ENCODE measurements at regions not wholly inside any gene's neighbourhood (a gene's known extent, or its start where the extent isn't known, plus 50 kb on each side); places are given as distances from the start of the nearest gene placed in this dataset.

DNA sequence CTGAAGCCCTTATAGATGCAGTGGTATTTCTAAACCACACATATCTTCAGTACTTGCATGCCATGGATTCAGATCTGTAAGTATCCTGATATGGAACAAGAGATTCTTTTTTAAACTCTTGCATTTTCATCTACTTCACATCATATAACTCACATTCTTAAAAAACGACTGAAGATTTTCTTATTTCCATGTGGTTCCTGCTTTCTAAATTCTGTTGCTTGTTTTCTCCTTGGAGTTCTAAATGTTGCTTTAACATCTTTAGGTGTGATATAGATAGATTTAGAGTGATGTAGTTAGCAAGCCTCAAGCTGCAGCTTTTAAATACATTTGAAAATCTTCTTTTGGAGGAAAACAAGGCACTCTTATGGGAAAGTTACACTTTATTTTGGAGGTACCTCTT, 455.4 kb downstream of the FOXG1 start:
- no peaks in the 10 kb centered on the region for H3K79me2 ChIP-seq (ENCODE audit: control insufficient read depth, insufficient read depth, low read length)
- ATAC-seq (no peak), DNase-seq (ENCODE audit: extremely low read depth in 1 of 4, low spot score in 3 of 4) (no peak), FAIRE-seq (no peak)
- H2AFZ ChIP-seq (ENCODE audit: low read depth, low read length): no peak overlapping the region
- no peaks in the 10 kb centered on the region for H3K9me1 ChIP-seq (ENCODE audit: control insufficient read depth, insufficient read depth, low read length)
- H3K27me3 ChIP-seq (ENCODE audit: control insufficient read depth in 2 of 2, insufficient read depth in 2 of 2, low read length in 2 of 2): no peaks in the 10 kb centered on the region
- TF ChIP-seq, protein P1, sequence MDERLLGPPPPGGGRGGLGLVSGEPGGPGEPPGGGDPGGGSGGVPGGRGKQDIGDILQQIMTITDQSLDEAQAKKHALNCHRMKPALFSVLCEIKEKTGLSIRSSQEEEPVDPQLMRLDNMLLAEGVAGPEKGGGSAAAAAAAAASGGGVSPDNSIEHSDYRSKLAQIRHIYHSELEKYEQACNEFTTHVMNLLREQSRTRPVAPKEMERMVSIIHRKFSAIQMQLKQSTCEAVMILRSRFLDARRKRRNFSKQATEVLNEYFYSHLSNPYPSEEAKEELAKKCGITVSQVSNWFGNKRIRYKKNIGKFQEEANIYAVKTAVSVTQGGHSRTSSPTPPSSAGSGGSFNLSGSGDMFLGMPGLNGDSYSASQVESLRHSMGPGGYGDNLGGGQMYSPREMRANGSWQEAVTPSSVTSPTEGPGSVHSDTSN (CRISPR knock-in tag; IDR thresholded peaks at IDR 0.05; ENCODE audit: low read depth): no peak
- TF ChIP-seq, protein P1 (tag; conservative IDR thresholded peaks at IDR 0.05; ENCODE audit: low read depth): no peak
- TF ChIP-seq SMAD2 (IDR thresholded peaks at IDR 0.05; ENCODE audit: low read depth, low read length): no peak
- TF ChIP-seq, protein P2, sequence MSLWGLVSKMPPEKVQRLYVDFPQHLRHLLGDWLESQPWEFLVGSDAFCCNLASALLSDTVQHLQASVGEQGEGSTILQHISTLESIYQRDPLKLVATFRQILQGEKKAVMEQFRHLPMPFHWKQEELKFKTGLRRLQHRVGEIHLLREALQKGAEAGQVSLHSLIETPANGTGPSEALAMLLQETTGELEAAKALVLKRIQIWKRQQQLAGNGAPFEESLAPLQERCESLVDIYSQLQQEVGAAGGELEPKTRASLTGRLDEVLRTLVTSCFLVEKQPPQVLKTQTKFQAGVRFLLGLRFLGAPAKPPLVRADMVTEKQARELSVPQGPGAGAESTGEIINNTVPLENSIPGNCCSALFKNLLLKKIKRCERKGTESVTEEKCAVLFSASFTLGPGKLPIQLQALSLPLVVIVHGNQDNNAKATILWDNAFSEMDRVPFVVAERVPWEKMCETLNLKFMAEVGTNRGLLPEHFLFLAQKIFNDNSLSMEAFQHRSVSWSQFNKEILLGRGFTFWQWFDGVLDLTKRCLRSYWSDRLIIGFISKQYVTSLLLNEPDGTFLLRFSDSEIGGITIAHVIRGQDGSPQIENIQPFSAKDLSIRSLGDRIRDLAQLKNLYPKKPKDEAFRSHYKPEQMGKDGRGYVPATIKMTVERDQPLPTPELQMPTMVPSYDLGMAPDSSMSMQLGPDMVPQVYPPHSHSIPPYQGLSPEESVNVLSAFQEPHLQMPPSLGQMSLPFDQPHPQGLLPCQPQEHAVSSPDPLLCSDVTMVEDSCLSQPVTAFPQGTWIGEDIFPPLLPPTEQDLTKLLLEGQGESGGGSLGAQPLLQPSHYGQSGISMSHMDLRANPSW (CRISPR knock-in tag; IDR thresholded peaks at IDR 0.05): no peak
- no peak for TF ChIP-seq CBX8 (IDR thresholded peaks at IDR 0.05; ENCODE audit: borderline replicate concordance, extremely low read depth, low read depth, low read length, poor library complexity, severe bottlenecking)
- TF ChIP-seq SMARCA5 (IDR thresholded peaks at IDR 0.05): no peak
- no peak for TF ChIP-seq RFX5 (IDR thresholded peaks at IDR 0.05; ENCODE audit: low read depth, low read length)
- TF ChIP-seq ZBTB7A (IDR thresholded peaks at IDR 0.05; ENCODE audit: borderline replicate concordance, control insufficient read depth, low read depth, low read length): no peak
- no peak for TF ChIP-seq HDAC3 (IDR thresholded peaks at IDR 0.05; ENCODE audit: borderline replicate concordance, partially characterized antibody)
- TF ChIP-seq FIP1L1 (IDR thresholded peaks at IDR 0.05; ENCODE audit: low read depth, low read length, poor library complexity, severe bottlenecking): no peak
- H3K9me3 ChIP-seq (replicated peaks; ENCODE audit: control insufficient read depth, insufficient read depth, low read depth, low read length): no peaks in the 10 kb centered on the region
- H3K4me1 ChIP-seq (replicated peaks in 1 of 2; ENCODE audit: control insufficient read depth in 2 of 2, insufficient read depth in 2 of 2, low read length in 2 of 2): no peaks in the 10 kb centered on the region
- no peaks in the 10 kb centered on the region for H4K20me1 ChIP-seq (replicated peaks; ENCODE audit: control insufficient read depth, insufficient read depth, low read length)
- POLR2A ChIA-PET: no interaction called here
- 0% methylated on average over 1 of the region's 1 CpG for WGBS (ENCODE audit: insufficient coverage, low coverage, missing lambda C conversion rate)
- no peak overlapping the region for H3K9ac ChIP-seq (ENCODE audit: insufficient read depth in 1 of 2, low read depth in 2 of 2, low read length in 2 of 2)
- H3K4me2 ChIP-seq (ENCODE audit: insufficient read depth, low read length): no peak overlapping the region
- no peaks in the 10 kb centered on the region for H3K36me3 ChIP-seq (ENCODE audit: control insufficient read depth, insufficient read depth, low read length)
- no TSS peak for BruUV-seq (replicated peaks)
- intact Hi-C loops (cut with micrococcal nuclease) (loop anchor here (1.0 kb wide), 1 partner anchor 468 kb away; no protein-coding TSS in a partner anchor), in situ Hi-C loops (cut with MboI) (loop anchor here (25.0 kb wide), 1 partner anchor 460 kb away; the partner anchor contains the start of gene FOXG1)
- no peak overlapping the region for H3K27ac ChIP-seq (ENCODE audit: extremely low read depth, low read depth, low read length)
- H3K4me3 ChIP-seq: no peak overlapping the region
- CTCF ChIA-PET (ENCODE audit: low intra/inter-chr PET ratio): no interaction called here
